Neural progenitor cell (in vitro differentiated cells): ENCODE measurements at regions not wholly inside any gene's neighbourhood (a gene's known extent, or its start where the extent isn't known, plus 50 kb on each side); places are given as distances from the start of the nearest gene placed in this dataset.
A peak's percentile ranks its signal among the peaks of the same experiment; 100 is the strongest.

ENCODE experiments used
- EZH2 ChIP-seq: fragments of 200-600 bp; sonication (generic); IDR thresholded peaks from 2 replicates; pipeline ENCODE4 v1.6.1; 2017; ENCODE audit warnings: antibody characterized with exemption, mild to moderate bottlenecking, moderate library complexity
- TF ChIP-seq, protein P1 (sequence below): fragments of 200-600 bp; sonication (generic); IDR thresholded peaks from 2 replicates; pipeline ENCODE4 v1.5.1; 2017; ENCODE audit warnings: antibody characterized with exemption, mild to moderate bottlenecking

GRCh38 chr1:25148673-25149300, 83.5 kb downstream of the SYF2 start:
- TF ChIP-seq, protein P1, sequence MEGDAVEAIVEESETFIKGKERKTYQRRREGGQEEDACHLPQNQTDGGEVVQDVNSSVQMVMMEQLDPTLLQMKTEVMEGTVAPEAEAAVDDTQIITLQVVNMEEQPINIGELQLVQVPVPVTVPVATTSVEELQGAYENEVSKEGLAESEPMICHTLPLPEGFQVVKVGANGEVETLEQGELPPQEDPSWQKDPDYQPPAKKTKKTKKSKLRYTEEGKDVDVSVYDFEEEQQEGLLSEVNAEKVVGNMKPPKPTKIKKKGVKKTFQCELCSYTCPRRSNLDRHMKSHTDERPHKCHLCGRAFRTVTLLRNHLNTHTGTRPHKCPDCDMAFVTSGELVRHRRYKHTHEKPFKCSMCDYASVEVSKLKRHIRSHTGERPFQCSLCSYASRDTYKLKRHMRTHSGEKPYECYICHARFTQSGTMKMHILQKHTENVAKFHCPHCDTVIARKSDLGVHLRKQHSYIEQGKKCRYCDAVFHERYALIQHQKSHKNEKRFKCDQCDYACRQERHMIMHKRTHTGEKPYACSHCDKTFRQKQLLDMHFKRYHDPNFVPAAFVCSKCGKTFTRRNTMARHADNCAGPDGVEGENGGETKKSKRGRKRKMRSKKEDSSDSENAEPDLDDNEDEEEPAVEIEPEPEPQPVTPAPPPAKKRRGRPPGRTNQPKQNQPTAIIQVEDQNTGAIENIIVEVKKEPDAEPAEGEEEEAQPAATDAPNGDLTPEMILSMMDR, result peak; percentile 59
- no peak for TF ChIP-seq EZH2
